ENCODE measurements at regions not wholly inside any gene's neighbourhood (a gene's known extent, or its start where the extent isn't known, plus 50 kb on each side); places are given as distances from the start of the nearest gene placed in this dataset.

DNA sequence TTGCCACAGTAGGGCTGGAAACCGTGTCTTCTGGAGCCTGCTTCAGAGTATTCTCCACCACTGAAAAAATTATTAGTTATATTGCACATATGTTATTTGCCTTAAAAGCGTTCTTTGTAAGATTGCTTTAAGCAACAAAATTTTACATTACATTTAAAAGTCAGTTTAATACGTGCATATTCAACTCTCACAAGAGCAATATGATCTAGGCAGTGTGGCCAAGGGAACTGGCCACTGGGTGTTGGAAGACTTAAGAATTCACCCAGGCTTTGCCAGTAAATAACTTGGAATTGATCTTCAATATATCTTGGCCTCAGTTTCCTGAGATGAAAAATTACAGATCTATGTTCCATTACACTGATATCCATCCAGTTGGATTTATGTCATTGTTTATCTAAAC lies 694.4 kb downstream of the EFNA5 start:
- no peak overlapping the region for H3K4me3 ChIP-seq (ENCODE audit: low read depth, low read length)
- POLR2A ChIA-PET, result no interaction called here
- no peaks in the 10 kb centered on the region for H3K9me3 ChIP-seq (ENCODE audit: control insufficient read depth, insufficient read depth, low read depth, low read length)
- CTCF ChIA-PET, result interaction anchor here (0.7 to 1.0 kb wide), 2 partner anchors 230 to 271 kb away, joined by 3 to 4 read pairs; no protein-coding TSS in a partner anchor
- no peaks in the 10 kb centered on the region for H3K4me1 ChIP-seq (ENCODE audit: control insufficient read depth, insufficient read depth, low read length)
- H3K36me3 ChIP-seq (ENCODE audit: control insufficient read depth in 2 of 2, insufficient read depth in 1 of 2, low read length in 2 of 2), result no peaks in the 10 kb centered on the region
- no peak overlapping the region for H3K27ac ChIP-seq (ENCODE audit: extremely low read depth, low read depth, low read length)
- TF ChIP-seq ZNF654 (tag by site-specific recombination; IDR thresholded peaks at IDR 0.05; ENCODE audit: low read depth), result no peak
- TF ChIP-seq, protein P1, sequence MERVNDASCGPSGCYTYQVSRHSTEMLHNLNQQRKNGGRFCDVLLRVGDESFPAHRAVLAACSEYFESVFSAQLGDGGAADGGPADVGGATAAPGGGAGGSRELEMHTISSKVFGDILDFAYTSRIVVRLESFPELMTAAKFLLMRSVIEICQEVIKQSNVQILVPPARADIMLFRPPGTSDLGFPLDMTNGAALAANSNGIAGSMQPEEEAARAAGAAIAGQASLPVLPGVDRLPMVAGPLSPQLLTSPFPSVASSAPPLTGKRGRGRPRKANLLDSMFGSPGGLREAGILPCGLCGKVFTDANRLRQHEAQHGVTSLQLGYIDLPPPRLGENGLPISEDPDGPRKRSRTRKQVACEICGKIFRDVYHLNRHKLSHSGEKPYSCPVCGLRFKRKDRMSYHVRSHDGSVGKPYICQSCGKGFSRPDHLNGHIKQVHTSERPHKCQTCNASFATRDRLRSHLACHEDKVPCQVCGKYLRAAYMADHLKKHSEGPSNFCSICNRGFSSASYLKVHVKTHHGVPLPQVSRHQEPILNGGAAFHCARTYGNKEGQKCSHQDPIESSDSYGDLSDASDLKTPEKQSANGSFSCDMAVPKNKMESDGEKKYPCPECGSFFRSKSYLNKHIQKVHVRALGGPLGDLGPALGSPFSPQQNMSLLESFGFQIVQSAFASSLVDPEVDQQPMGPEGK (tag by site-specific recombination; IDR thresholded peaks at IDR 0.05), result no peak
- no peak for TF ChIP-seq ZNF16 (tag by site-specific recombination; IDR thresholded peaks at IDR 0.05; ENCODE audit: low read depth)
- no peak for TF ChIP-seq ZFHX2 (tag by site-specific recombination; conservative IDR thresholded peaks at IDR 0.05)
- TF ChIP-seq ZBTB8A (tag by site-specific recombination; IDR thresholded peaks at IDR 0.05), result no peak
- TF ChIP-seq, protein P2, sequence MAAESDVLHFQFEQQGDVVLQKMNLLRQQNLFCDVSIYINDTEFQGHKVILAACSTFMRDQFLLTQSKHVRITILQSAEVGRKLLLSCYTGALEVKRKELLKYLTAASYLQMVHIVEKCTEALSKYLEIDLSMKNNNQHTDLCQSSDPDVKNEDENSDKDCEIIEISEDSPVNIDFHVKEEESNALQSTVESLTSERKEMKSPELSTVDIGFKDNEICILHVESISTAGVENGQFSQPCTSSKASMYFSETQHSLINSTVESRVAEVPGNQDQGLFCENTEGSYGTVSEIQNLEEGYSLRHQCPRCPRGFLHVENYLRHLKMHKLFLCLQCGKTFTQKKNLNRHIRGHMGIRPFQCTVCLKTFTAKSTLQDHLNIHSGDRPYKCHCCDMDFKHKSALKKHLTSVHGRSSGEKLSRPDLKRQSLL (tag by site-specific recombination; IDR thresholded peaks at IDR 0.05), result no peak
- no peak for TF ChIP-seq SP7 (tag by site-specific recombination; IDR thresholded peaks at IDR 0.05)
- TF ChIP-seq ZNF266 (tag by site-specific recombination; IDR thresholded peaks at IDR 0.05; ENCODE audit: low read depth), result no peak
- TF ChIP-seq, protein P3, sequence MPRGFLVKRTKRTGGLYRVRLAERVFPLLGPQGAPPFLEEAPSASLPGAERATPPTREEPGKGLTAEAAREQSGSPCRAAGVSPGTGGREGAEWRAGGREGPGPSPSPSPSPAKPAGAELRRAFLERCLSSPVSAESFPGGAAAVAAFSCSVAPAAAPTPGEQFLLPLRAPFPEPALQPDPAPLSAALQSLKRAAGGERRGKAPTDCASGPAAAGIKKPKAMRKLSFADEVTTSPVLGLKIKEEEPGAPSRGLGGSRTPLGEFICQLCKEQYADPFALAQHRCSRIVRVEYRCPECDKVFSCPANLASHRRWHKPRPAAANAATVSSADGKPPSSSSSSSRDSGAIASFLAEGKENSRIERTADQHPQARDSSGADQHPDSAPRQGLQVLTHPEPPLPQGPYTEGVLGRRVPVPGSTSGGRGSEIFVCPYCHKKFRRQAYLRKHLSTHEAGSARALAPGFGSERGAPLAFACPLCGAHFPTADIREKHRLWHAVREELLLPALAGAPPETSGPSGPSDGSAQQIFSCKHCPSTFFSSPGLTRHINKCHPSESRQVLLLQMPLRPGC (tag by site-specific recombination; IDR thresholded peaks at IDR 0.05), result no peak
- no peak for TF ChIP-seq PRDM6 (tag by site-specific recombination; IDR thresholded peaks at IDR 0.05)
- no peak for TF ChIP-seq ZNF623 (tag by site-specific recombination; IDR thresholded peaks at IDR 0.05)
- no peak for TF ChIP-seq SETDB1 (IDR thresholded peaks at IDR 0.05; ENCODE audit: insufficient read length, low read length)
- no peak for TF ChIP-seq ZNF785 (tag by site-specific recombination; IDR thresholded peaks at IDR 0.05)
- no peak for TF ChIP-seq SCRT1 (tag by site-specific recombination; IDR thresholded peaks at IDR 0.05; ENCODE audit: borderline replicate concordance)
- no peak for TF ChIP-seq ZNF26 (tag by site-specific recombination; IDR thresholded peaks at IDR 0.05)
- no peak for TF ChIP-seq ZNF596 (tag by site-specific recombination; IDR thresholded peaks at IDR 0.05)
- TF ChIP-seq, protein P4, sequence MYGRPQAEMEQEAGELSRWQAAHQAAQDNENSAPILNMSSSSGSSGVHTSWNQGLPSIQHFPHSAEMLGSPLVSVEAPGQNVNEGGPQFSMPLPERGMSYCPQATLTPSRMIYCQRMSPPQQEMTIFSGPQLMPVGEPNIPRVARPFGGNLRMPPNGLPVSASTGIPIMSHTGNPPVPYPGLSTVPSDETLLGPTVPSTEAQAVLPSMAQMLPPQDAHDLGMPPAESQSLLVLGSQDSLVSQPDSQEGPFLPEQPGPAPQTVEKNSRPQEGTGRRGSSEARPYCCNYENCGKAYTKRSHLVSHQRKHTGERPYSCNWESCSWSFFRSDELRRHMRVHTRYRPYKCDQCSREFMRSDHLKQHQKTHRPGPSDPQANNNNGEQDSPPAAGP (tag by site-specific recombination; IDR thresholded peaks at IDR 0.05), result no peak
- no peak for TF ChIP-seq ATF2 (tag by site-specific recombination; IDR thresholded peaks at IDR 0.05; ENCODE audit: low read depth)

Measured in HEK293 (cell line).